SH-SY5Y (cell line): ENCODE measurements at regions not wholly inside any gene's neighbourhood (a gene's known extent, or its start where the extent isn't known, plus 50 kb on each side); places are given as distances from the start of the nearest gene placed in this dataset.

ENCODE experiments used
- GATA2 ChIP-seq: IDR thresholded peaks from 2 replicates; pipeline ENCODE4 v1.6.1; 2011; ENCODE audit warnings: mild to moderate bottlenecking, low read depth, low read length
- GATA3 ChIP-seq: IDR thresholded peaks from 2 replicates; pipeline ENCODE4 v1.6.1; 2011; ENCODE audit warnings: low read depth, mild to moderate bottlenecking, low read length, moderate library complexity

DNA sequence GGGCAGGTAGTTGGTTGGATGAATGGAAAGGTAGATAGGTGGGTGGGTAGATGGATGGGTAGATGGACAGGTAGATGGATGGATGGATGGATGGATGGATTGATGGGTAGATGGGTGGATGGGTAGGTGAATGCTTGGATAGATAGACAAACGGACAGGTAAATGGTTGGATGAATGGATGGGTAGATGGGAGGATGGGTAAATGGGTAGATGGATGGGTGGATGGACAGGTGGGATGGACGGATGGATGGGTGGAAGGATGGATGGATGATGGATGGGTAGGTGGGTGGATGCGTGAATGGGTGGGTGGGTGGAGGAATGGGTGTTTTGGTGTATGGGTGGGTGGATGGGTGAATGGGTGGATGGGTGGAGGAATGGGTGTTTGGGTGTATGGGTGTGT lies 50.1 kb upstream of the ASAP2 start:
- TF ChIP-seq GATA3 (no peak), GATA2 (no peak)

DNA sequence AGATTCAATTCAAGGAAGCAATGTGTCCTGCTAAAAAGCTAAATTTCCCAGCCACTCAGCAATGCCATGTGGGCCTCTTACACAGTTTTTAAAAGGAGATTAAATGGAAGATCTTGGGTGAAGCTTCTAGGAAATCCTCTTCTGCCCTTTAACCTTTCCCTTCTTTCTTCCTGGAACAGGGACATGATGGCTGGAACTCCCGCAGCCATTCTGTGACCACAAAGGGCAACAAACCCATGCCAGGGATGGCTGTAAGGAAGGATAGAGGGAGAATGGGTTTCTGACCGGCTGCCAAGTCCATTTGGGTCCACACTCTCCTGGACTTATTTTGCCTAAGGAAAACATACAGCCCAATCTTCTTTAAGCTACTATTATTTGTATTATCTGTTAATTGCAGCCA lies 52.6 kb upstream of the ASAP2 start:
- TF ChIP-seq GATA2: no peak
- no peak for TF ChIP-seq GATA3

DNA sequence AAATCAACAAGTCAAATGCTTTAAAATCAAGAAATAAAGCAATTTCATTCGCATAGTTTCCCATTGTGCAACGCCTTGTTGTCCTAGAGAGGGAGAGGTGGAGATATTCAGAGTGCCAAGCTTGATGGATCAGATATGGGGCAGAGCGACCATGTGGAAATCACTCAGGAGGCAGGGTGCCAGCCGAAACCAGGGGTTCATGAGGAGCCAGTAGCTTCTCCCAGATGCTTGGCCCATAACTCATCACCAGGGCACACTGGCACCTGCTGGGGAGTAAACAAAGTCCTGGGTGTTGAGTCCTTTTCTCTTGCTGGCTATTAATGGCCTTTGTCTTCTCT lies 53.0 kb upstream of the ASAP2 start:
- TF ChIP-seq GATA3 (no peak), GATA2 (no peak)

DNA sequence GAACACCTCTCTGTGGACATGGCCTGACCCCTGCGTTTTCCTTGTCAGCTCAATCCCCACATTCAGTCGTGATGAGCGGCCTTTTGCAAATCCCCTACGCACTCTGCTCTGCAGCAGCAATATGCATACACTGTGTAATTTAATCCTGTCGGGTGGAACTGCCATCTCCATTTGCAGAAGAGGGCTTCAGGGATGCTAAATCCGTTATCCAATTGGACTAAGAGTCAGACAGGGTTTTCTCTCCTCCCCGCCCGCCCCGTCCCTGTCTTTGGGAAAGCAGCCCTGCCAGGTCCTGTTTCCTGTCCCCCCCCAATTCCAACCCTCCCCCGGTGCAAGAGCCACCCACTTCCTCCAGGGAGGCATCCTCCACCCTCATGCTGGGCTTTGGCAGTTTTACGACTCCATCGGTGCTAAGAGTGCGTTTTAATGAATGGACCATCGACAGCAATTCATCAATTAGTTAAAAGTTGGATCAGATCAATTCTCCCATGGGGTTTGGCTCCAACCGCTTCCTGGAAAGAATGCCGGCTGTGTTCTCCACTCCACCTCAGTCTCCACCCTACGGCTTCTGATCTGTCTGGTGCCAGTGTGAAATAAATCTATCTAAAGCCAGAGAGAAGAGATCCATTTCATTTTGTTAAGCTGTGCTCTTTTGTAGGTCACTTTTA lies 53.5 kb upstream of the ASAP2 start:
- TF ChIP-seq GATA3 (no peak), GATA2 (no peak)

DNA sequence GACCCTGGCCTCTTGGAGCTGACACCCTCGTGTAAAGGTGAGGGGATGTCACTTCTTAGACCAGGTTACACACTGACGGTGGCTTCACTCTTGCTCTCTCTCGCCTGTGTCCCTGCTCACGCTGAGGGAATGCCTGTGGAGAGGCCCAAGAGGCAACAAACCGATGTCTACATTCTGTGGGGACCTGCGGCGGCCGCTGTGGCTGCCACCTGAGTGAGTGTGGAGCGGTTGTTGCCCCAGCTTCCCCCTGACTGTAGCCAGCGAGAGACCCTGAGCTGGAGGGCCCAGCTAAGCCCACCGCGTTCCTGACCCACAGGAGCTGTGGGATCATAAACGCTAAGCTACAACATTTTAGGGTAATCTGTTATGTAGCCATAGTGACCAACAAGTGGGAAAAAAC lies 55.7 kb upstream of the ASAP2 start:
- TF ChIP-seq GATA3 (no peak), GATA2 (no peak)

DNA sequence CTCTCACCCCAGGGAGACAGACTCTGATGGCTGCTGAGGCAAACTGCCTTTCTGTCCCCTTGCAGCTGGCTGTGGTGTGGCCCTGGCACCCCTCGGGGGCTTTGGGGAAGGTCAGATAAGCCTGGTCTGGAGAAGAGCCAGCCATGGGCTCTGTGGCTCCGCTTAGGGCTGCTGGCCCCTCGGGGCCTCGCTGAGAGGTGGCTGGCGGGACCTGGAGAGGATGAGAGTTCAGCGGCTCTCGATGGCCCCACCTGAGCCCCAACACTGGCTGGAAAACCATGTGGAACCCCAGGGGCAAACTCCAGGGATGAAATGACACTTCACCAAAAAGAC lies 56.1 kb upstream of the ASAP2 start:
- no peak for TF ChIP-seq GATA3
- no peak for TF ChIP-seq GATA2

DNA sequence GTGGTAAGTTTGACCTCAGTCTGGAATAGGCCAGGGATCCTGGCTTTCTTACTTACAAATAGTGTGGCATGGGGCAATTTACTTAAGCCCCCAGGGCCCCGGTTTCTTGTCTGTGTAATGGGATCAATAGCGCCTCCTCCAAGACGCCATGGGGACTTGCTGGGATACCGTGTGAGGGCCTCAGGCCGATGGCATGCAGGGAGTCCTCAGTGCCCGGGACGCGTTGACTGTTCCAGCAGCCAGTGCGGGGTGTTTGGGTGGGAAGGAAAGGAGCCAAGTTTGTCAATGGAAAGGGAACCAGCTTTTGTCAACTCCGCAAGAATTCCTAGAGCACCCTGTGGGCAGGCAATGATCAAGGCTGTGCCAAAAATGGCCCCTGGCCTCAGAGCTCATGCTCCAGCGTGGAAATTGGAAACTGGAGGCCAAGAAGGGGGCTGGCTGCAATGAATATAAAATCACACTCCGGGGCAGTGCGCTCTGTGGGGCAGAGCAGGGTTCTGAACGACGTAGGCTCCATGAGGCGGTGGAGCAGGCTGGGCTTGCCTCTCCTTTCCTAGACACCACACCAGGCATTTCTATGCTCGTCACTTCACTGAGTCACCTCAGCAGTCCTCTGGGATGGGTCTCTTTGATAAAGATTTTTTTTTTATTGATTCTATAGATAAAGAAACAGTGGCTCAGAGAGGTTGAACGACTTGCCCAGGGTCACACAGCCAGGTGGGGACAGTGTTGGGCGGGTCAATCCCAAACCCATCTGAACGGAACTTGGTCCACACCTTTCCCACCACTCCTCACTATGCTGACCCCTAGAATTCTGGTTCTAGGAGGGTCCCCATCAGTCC lies 56.7 kb upstream of the ASAP2 start:
- TF ChIP-seq GATA3 (no peak), GATA2 (no peak)

DNA sequence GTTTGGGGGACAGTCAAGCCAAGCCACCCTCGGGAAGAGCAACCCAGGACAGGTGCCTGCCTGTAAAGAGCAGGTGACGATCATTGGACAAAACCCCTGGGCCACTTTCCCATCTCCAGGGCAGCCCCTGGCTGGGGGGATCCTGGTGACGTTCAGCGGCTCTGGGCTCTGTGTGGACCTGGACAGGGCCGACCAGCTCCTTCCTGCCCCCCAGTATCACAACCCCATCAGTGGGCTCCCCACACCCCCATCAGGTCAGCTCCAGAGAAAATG lies 57.3 kb upstream of the ASAP2 start:
- TF ChIP-seq GATA2 (no peak), GATA3 (no peak)

DNA sequence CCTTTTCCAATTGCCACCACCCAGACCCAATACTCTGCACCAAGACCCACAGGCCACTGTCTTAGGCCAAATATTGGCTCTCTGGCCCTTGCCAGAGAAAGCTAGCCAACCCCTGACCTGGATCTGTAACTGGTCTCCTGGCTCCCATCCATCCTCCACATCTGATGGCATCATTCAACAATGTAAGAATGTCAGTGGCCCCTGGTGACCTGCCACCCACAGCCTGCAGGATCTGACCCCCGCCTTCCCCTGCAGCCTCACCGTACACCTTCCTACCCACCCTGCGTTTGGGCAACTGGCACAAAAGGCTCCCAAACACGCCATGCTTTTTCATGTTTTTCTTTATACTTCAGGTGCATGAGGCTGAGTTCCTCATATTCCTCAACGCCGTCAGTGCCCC lies 60.0 kb upstream of the ASAP2 start:
- TF ChIP-seq GATA3 (no peak), GATA2 (no peak)

DNA sequence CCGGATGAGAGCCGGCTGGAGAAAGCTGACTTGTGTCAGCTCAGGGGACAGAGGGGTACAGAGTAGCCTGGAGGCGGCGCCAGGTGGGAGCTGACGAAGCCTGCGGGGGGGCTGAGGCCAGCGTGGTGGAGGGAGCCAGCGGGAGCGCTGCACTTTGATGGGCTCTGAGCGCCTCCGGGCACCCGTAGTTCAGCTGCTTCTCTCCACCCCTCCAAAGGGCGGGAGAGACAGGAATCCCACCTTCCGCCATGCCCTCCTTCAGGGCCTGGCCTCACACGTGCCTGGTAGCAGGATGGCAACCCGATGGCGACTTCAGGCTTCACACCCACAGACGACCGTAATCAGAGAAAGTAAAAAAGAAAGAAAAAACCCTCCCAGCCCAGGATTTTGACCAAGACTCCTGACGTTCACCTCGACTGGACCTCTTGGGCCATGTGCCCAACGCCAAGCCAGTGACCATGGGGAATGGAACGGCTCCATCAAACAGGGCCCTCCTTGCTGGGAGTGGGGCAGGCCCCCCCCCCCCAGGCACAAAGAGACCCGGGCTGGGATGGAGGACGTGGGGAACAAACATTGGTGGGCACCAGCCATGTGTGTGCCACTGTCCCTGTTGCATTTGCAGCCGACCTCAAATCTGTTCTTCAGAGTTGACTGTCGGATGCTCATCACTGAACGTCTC lies 60.7 kb upstream of the ASAP2 start:
- no peak for TF ChIP-seq GATA3
- TF ChIP-seq GATA2: no peak

DNA sequence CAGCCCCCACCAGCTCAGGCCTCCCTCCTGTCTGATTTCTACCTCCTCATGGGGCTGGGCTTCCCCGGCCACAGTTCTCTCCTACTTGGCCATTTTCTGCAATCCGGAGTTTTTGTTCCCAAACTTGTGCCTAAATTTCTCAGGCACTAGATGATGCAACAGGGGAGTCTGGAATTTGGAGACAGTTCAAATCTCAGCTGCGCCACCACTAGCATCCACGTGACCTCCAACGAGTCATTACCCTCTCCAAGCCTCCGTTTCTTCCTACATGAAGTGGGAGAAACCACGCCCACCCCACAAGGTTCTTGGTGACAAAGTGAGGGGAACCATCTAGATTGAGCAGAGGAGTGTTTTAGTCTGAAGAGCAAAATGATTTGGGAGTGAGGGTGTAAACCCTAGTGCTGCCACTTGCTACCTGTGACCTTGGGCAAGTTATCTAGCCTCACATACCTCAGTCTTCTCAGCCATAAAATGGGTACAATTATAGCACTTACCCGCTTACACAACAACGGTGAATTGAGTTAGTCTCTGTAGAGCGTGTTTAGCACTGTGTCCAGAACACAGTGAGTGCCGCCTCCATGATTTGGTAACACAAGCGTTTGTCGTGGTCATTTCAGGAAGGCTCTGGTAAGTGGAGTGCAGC lies 61.4 kb upstream of the ASAP2 start:
- no peak for TF ChIP-seq GATA2
- TF ChIP-seq GATA3: no peak

DNA sequence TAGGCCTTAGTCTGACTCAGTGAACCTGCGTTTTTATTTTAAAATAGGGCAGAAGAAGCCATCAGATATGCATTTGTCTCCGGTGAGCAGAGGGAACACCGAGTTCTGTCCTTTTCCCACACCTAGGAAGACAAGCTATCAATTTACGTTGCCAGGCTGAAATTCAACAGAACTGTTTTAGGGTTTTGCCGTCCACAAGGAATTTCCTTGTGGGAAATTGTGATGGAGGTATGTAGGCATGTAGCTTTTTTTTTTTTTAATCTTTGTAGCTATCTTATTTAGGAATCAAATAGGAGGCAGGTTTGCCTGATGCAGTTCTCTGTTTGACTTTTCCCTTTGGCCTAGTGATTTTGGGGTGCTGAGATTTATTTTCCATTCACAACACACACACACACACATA lies 62.0 kb upstream of the ASAP2 start:
- TF ChIP-seq GATA3 (no peak), GATA2 (no peak; the same call in 1 of the 2 replicates)

DNA sequence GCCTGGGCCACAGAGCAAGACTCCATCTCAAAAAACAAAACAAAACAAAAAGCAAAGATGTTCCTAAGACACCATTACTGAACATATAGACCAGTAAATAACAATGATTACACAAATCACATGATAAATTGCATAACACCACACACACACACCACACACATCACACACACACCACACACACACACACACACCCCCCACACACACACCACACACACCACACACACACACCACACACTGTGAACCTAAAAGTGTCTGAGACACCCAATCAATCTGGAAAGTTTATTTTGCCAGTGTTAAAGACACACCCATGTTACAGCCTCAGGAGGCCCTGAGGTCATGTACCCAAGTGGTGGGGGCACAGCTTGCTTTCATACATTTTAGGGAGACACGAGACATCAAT lies 62.6 kb upstream of the ASAP2 start:
- no peak for TF ChIP-seq GATA2
- TF ChIP-seq GATA3: no peak

DNA sequence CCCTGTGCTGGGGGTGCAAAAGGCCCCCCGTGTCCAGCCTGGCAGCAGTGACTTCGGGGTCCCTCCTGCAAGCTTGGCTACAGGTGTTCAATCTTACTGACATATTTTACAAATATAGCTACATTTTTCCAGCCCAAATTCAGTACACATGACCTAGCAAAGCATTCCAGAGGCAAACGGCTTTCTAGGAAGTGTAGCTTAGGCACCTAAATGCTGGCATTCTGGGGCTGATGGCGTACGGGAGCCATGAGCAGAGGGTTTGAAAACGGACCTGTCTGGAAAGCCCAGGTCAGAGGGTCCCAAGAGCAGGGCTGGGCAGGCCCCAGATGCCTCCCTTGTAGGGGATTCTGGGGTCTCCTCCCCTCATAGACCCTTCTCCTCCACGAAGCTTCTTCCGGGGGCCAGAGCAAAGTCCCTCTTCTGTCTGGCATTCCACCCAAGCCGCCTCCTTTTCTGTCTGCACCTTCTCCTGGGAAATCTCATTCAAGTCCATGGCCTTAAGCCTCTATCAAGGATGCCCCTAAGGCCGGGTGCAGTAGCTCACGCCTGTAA lies 63.3 kb upstream of the ASAP2 start:
- TF ChIP-seq GATA3 (no peak), GATA2 (no peak)
